Myocyte (in vitro differentiated cells): ENCODE measurements at regions not wholly inside any gene's neighbourhood (a gene's known extent, or its start where the extent isn't known, plus 50 kb on each side); places are given as distances from the start of the nearest gene placed in this dataset.
A peak's percentile ranks its signal among the peaks of the same experiment; 100 is the strongest.

ENCODE experiments used
- DNase-seq: peaks from one replicate; pipeline ENCODE4 v3.0.0-alpha.2; 2012; ENCODE audit warnings: low read depth

GRCh38 chr2:199136242-199136641 lies 321.5 kb downstream of the SATB2 start:
- no peak for DNase-seq

- DNase-seq = no peak
Measured at GRCh38 chr2:199131876-199132275, 325.9 kb downstream of the SATB2 start.

- DNase-seq = no peak
Measured at GRCh38 chr2:199131136-199131655, 326.5 kb downstream of the SATB2 start.

- no peak for DNase-seq
Measured at GRCh38 chr2:199130501-199130900, 327.2 kb downstream of the SATB2 start.

- DNase-seq = no peak
Measured at GRCh38 chr2:199128476-199129229, 329.1 kb downstream of the SATB2 start.

GRCh38 chr2:199119796-199120195 lies 337.9 kb downstream of the SATB2 start:
- DNase-seq = no peak

- DNase-seq = no peak
Measured at GRCh38 chr2:199118673-199119112, 339.0 kb downstream of the SATB2 start.

GRCh38 chr2:199115169-199115568 lies 342.6 kb downstream of the SATB2 start:
- DNase-seq = no peak

GRCh38 chr2:199113111-199113510 lies 344.6 kb downstream of the SATB2 start:
- DNase-seq = no peak

- DNase-seq = no peak
Measured at GRCh38 chr2:199111458-199111857, 346.3 kb downstream of the SATB2 start.

- DNase-seq = no peak
Measured at GRCh38 chr2:199108056-199108455, 349.7 kb downstream of the SATB2 start.

- DNase-seq = no peak
Measured at GRCh38 chr2:199105826-199106225, 351.9 kb downstream of the SATB2 start.

- DNase-seq = no peak
Measured at GRCh38 chr2:199101487-199101886, 356.3 kb downstream of the SATB2 start.

GRCh38 chr2:199100326-199101110 lies 357.2 kb downstream of the SATB2 start:
- DNase-seq = peak; percentile 18

- DNase-seq = no peak
Measured at GRCh38 chr2:199092419-199092818, 365.3 kb downstream of the SATB2 start.

- no peak for DNase-seq
Measured at GRCh38 chr2:199085261-199085660, 372.5 kb downstream of the SATB2 start.

- no peak for DNase-seq
Measured at GRCh38 chr2:199070322-199070949, 387.3 kb downstream of the SATB2 start.

GRCh38 chr2:199064201-199064600 lies 393.5 kb downstream of the SATB2 start:
- no peak for DNase-seq

- no peak for DNase-seq
Measured at GRCh38 chr2:199057936-199058335, 399.8 kb downstream of the SATB2 start.

GRCh38 chr2:199055336-199055735 lies 402.4 kb downstream of the SATB2 start:
- no peak for DNase-seq

GRCh38 chr2:199042660-199043379 lies 414.9 kb downstream of the SATB2 start:
- DNase-seq = no peak
